Progenitor cell of endocrine pancreas (in vitro differentiated cells): ENCODE measurements at regions not wholly inside any gene's neighbourhood (a gene's known extent, or its start where the extent isn't known, plus 50 kb on each side); places are given as distances from the start of the nearest gene placed in this dataset.

ENCODE experiments used
- DNase-seq: peaks from one replicate; pipeline ENCODE4 v3.0.0; 2021; ENCODE audit warnings: low spot score; ENCODE audit not compliant: unreplicated experiment
- H3K27ac Mint-ChIP-seq: 2 replicates; pipeline ENCODE4 v1.8.0; 2021; ENCODE audit warnings: mild to moderate bottlenecking, moderate library complexity, mixed read lengths
- H3K27me3 Mint-ChIP-seq: 2 replicates; pipeline ENCODE4 v1.8.0; 2021; ENCODE audit warnings: mixed read lengths
- H3K36me3 Mint-ChIP-seq: 2 replicates; pipeline ENCODE4 v1.8.0; 2022; ENCODE audit warnings: mixed read lengths; ENCODE audit not compliant: insufficient read depth
- H3K4me1 Mint-ChIP-seq: 2 replicates; pipeline ENCODE4 v1.8.0; 2021; ENCODE audit warnings: low read depth, mixed read lengths
- H3K4me3 Mint-ChIP-seq: 2 replicates; pipeline ENCODE4 v1.8.0; 2021; ENCODE audit warnings: low read depth, mild to moderate bottlenecking, moderate library complexity, mixed read lengths
- H3K9me3 Mint-ChIP-seq: 2 replicates; pipeline ENCODE4 v1.8.0; 2021; ENCODE audit warnings: low read depth, mixed read lengths
- TF ChIP-seq, protein P1 (sequence below): fragments of 200-600 bp; sonication (generic); IDR thresholded peaks from one replicate; pipeline ENCODE4 v1.5.0; 2021; ENCODE audit warnings: antibody characterized with exemption, mild to moderate bottlenecking; ENCODE audit not compliant: unreplicated experiment

DNA sequence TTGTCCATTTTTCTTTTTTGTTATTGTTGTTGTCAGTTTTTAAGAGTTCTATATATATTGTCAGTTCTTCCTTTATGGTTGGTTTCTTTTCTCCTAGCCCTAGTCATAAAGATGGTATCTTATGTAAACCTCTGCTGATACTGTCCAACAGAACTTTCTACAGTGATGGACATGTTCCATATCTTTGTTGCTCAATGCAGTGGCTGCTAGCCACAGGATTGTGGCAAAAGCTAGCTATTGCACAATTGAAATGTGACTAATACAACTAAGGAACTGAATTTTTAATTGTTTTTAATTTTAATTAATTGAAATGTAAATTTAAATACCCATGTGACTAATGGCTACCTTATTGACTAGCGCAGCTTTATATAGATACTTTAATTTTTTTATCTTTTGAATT lies 411.8 kb upstream of the PTBP2 start:
- DNase-seq: no peak
- Mint-ChIP-seq H3K27me3 (no peaks in the 10 kb centered on the region), H3K4me3 (no peak overlapping the region), H3K4me1 (no peaks in the 10 kb centered on the region), H3K36me3 (no peaks in the 10 kb centered on the region), H3K27ac (no peak overlapping the region), H3K9me3 (no peaks in the 10 kb centered on the region)
- TF ChIP-seq, protein P1, sequence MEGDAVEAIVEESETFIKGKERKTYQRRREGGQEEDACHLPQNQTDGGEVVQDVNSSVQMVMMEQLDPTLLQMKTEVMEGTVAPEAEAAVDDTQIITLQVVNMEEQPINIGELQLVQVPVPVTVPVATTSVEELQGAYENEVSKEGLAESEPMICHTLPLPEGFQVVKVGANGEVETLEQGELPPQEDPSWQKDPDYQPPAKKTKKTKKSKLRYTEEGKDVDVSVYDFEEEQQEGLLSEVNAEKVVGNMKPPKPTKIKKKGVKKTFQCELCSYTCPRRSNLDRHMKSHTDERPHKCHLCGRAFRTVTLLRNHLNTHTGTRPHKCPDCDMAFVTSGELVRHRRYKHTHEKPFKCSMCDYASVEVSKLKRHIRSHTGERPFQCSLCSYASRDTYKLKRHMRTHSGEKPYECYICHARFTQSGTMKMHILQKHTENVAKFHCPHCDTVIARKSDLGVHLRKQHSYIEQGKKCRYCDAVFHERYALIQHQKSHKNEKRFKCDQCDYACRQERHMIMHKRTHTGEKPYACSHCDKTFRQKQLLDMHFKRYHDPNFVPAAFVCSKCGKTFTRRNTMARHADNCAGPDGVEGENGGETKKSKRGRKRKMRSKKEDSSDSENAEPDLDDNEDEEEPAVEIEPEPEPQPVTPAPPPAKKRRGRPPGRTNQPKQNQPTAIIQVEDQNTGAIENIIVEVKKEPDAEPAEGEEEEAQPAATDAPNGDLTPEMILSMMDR: no peak

DNA sequence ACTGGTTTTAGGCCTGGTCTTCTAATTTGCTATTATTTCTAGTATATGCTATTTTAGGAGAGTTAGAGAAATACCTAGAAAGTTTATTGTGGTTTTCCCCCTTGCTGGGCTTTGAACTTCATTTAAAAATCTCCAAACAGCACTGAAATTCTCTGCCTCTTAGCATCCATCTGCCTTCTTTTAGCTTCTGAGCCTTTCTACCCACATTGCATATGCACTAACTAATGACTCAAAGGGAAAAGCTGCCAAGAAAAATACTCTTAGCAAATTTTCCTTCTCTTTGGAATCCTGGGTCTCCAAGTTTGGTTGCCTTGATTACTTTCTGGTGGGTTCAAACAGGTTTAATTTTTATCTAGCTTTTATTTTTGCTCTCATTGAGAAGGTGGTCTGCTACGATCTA lies 408.4 kb upstream of the PTBP2 start:
- no peak for DNase-seq
- TF ChIP-seq, protein P1: no peak
- H3K9me3 Mint-ChIP-seq: no peaks in the 10 kb centered on the region
- no peaks in the 10 kb centered on the region for H3K36me3 Mint-ChIP-seq
- H3K4me3 Mint-ChIP-seq: no peak overlapping the region
- no peaks in the 10 kb centered on the region for H3K27me3 Mint-ChIP-seq
- no peak overlapping the region for H3K27ac Mint-ChIP-seq
- H3K4me1 Mint-ChIP-seq: no peaks in the 10 kb centered on the region

DNA sequence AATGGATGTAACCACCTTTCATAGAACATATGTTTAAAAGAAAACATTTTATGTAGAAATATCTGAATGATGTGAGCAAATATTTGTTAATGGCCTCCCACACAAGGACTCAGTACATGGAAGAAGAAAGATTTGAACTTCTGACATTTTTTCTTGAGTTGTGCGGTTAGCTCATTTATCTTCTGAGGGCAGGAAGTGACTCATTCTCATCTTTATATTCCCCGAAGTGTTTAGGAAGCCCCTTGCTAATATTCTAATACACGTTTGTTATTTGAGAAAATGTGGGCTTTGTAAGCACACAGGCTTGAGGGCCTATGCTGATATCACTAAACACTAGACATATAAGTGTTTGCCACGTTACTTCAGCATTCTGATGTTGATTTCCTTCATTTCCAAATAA lies 392.5 kb upstream of the PTBP2 start:
- TF ChIP-seq, protein P1: no peak
- H3K27ac Mint-ChIP-seq: no peak overlapping the region

DNA sequence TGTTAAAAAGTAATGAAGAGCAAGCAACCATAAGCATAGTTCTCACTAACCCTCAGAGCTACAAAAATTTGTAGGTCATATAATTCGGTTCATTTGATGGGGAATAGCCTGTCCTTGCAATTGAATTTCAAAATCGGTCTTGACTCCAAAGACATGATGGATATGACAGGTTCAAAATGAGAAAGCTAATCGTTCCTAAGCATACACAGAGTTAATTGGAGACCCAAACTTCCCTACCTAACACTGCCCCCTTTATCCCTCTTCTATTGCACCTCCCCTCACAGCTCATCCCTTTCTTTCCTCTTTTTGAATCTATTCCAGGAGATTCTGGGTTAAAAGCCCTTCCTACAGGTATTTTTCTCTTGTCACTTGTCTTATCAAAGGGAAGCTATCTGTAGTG lies 390.0 kb upstream of the PTBP2 start:
- Mint-ChIP-seq H3K27me3 (no peaks in the 10 kb centered on the region), H3K4me3 (no peak overlapping the region), H3K9me3 (peaks cover 4% of the 10 kb centered on the region), H3K4me1 (no peaks in the 10 kb centered on the region), H3K36me3 (no peaks in the 10 kb centered on the region), H3K27ac (no peak overlapping the region)
- TF ChIP-seq, protein P1: no peak
- DNase-seq: no peak

More for the DNA sequence above, 392.5 kb upstream of the PTBP2 start:
- DNase-seq: no peak
- Mint-ChIP-seq H3K9me3 (peaks cover 4% of the 10 kb centered on the region), H3K27me3 (no peaks in the 10 kb centered on the region), H3K36me3 (no peaks in the 10 kb centered on the region), H3K4me1 (no peaks in the 10 kb centered on the region), H3K4me3 (no peak overlapping the region)

DNA sequence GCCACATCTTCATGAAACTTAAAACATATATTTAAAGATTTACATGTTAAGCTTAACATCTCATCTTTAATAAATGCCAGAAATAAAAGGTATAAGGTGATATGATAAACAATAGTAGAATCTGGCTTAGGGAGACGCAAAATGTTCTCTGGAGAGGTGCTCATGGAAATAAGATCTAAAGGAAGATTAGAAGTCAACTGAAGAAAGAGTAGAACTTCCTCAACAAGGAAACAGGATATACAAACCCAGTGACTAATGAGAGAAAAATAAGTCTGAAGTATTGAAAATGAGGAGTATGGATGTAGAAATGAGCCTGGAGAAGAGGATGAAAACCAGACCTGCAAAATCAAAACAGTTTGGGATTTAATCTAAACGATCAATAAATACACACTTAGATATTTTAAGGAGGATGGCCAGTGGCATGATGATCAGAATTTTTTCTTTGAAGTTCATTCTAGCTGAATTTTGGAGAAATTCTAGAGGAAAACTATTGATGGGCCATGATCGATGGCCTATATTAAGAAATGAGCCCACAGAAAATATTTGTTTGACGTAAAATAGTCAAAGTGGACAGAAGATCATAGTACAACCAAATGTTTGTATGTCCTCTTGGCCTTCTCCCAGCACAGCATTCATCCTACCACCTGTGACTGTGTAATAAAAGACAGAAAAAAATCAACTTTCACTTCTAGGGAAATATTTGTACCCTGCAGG lies 387.9 kb upstream of the PTBP2 start:
- no peak overlapping the region for H3K27ac Mint-ChIP-seq
- no peaks in the 10 kb centered on the region for H3K4me1 Mint-ChIP-seq

More for the DNA sequence above, 387.9 kb upstream of the PTBP2 start:
- Mint-ChIP-seq H3K9me3 (peaks cover 4% of the 10 kb centered on the region), H3K36me3 (no peaks in the 10 kb centered on the region), H3K27me3 (no peaks in the 10 kb centered on the region), H3K4me3 (no peak overlapping the region)
- no peak for DNase-seq
- TF ChIP-seq, protein P1: no peak
